ENCODE measurements at regions not wholly inside any gene's neighbourhood (a gene's known extent, or its start where the extent isn't known, plus 50 kb on each side); places are given as distances from the start of the nearest gene placed in this dataset.
"Not testable (repeated sequence)": the region's sequence is repeated elsewhere in the genome, so short reads cannot be mapped to it uniquely, and the experiment has no call there.

GRCh38 chr6:100301731-100302130 is 163.0 kb downstream of the SIM1 start:
- Mint-ChIP-seq H3K9me3 (ENCODE audit: unreplicated experiment) (no peaks in the 10 kb centered on the region), H3K27me3 (ENCODE audit: insufficient read depth, unreplicated experiment) (no peaks in the 10 kb centered on the region), H3K4me1 (ENCODE audit: low read depth, unreplicated experiment) (peaks cover 5% of the 10 kb centered on the region), H3K27ac (ENCODE audit: unreplicated experiment) (no peak overlapping the region), H3K36me3 (ENCODE audit: insufficient read depth, unreplicated experiment) (no peaks in the 10 kb centered on the region), H3K4me3 (ENCODE audit: unreplicated experiment) (no peak overlapping the region)
- H3K27me3 ChIP-seq (replicated peaks; ENCODE audit: control insufficient read depth, insufficient read depth, low read length): no peaks in the 10 kb centered on the region
- CTCF ChIA-PET: no interaction called here
- H3K36me3 ChIP-seq (ENCODE audit: control insufficient read depth, insufficient read depth, low read length): no peaks in the 10 kb centered on the region
- no peaks in the 10 kb centered on the region for H3K9me3 ChIP-seq
- intact Hi-C loops (cut with micrococcal nuclease; ENCODE audit: unreplicated experiment): no loop called here
- peaks cover 30% of the 10 kb centered on the region for H3K4me1 ChIP-seq
- no peak for TF ChIP-seq CTCF (IDR thresholded peaks at IDR 0.05; ENCODE audit: insufficient read depth in 1 of 2, low read depth in 1 of 2, low read length in 1 of 2, severe bottlenecking in 1 of 2, unreplicated experiment in 1 of 2)
- no peak for DNase-seq
- no TSS peak for BruUV-seq (replicated peaks)
- H3K4me3 ChIP-seq (ENCODE audit: low read depth, low read length): no peak overlapping the region
- POLR2A ChIA-PET: no interaction called here

- CTCF ChIA-PET: no interaction called here
- H3K36me3 Mint-ChIP-seq (ENCODE audit: insufficient read depth, unreplicated experiment): no peaks in the 10 kb centered on the region
- peaks cover 41% of the 10 kb centered on the region for H3K4me1 ChIP-seq
- no peaks in the 10 kb centered on the region for H3K27me3 ChIP-seq (replicated peaks; ENCODE audit: control insufficient read depth, insufficient read depth, low read length)
- H3K4me3 ChIP-seq (ENCODE audit: low read depth, low read length): no peak overlapping the region
- no TSS peak for BruUV-seq (replicated peaks)
- TF ChIP-seq CTCF (IDR thresholded peaks at IDR 0.05; ENCODE audit: insufficient read depth in 1 of 2, low read depth in 1 of 2, low read length in 1 of 2, severe bottlenecking in 1 of 2, unreplicated experiment in 1 of 2): no peak
- no peaks in the 10 kb centered on the region for H3K9me3 ChIP-seq
- H3K4me1 Mint-ChIP-seq (ENCODE audit: low read depth, unreplicated experiment): peaks cover 15% of the 10 kb centered on the region
- DNase-seq: peak; percentile 7 to 35
- no peak overlapping the region for H3K27ac Mint-ChIP-seq (ENCODE audit: unreplicated experiment)
- H3K4me3 Mint-ChIP-seq (ENCODE audit: unreplicated experiment): no peak overlapping the region
- POLR2A ChIA-PET: no interaction called here
- H3K27me3 Mint-ChIP-seq (ENCODE audit: insufficient read depth, unreplicated experiment): no peaks in the 10 kb centered on the region
- intact Hi-C loops (cut with micrococcal nuclease; ENCODE audit: unreplicated experiment): no loop called here
- no peaks in the 10 kb centered on the region for H3K36me3 ChIP-seq (ENCODE audit: control insufficient read depth, insufficient read depth, low read length)
- no peaks in the 10 kb centered on the region for H3K9me3 Mint-ChIP-seq (ENCODE audit: unreplicated experiment)
Observed at GRCh38 chr6:100300221-100300736, 164.4 kb downstream of the SIM1 start.

GRCh38 chr6:100296810-100297544 is 167.7 kb downstream of the SIM1 start:
- Mint-ChIP-seq H3K9me3 (ENCODE audit: unreplicated experiment) (no peaks in the 10 kb centered on the region), H3K27ac (ENCODE audit: unreplicated experiment) (no peak overlapping the region), H3K36me3 (ENCODE audit: insufficient read depth, unreplicated experiment) (no peaks in the 10 kb centered on the region), H3K4me1 (ENCODE audit: low read depth, unreplicated experiment) (peaks cover 15% of the 10 kb centered on the region), H3K4me3 (ENCODE audit: unreplicated experiment) (no peak overlapping the region), H3K27me3 (ENCODE audit: insufficient read depth, unreplicated experiment) (no peaks in the 10 kb centered on the region)
- ChIA-PET POLR2A (no interaction called here), CTCF (no interaction called here)
- Histone ChIP-seq H3K9me3 (no peaks in the 10 kb centered on the region), H3K36me3 (ENCODE audit: control insufficient read depth, insufficient read depth, low read length) (no peaks in the 10 kb centered on the region), H3K4me3 (ENCODE audit: low read depth, low read length) (no peak overlapping the region), H3K27me3 (replicated peaks; ENCODE audit: control insufficient read depth, insufficient read depth, low read length) (no peaks in the 10 kb centered on the region), H3K4me1 (peaks cover 36% of the 10 kb centered on the region)
- no peak for DNase-seq
- no TSS peak for BruUV-seq (replicated peaks)
- no peak for TF ChIP-seq CTCF (IDR thresholded peaks at IDR 0.05; ENCODE audit: insufficient read depth in 1 of 2, low read depth in 1 of 2, low read length in 1 of 2, severe bottlenecking in 1 of 2, unreplicated experiment in 1 of 2)
- intact Hi-C loops (cut with micrococcal nuclease; ENCODE audit: unreplicated experiment): no loop called here

- BruUV-seq (replicated peaks); H3K4me3 ChIP-seq (ENCODE audit: low read depth, low read length); CTCF ChIA-PET; H3K36me3 Mint-ChIP-seq (ENCODE audit: insufficient read depth, unreplicated experiment); H3K27me3 ChIP-seq (replicated peaks; ENCODE audit: control insufficient read depth, insufficient read depth, low read length); H3K27ac Mint-ChIP-seq (ENCODE audit: unreplicated experiment); H3K9me3 Mint-ChIP-seq (ENCODE audit: unreplicated experiment); H3K9me3 ChIP-seq; H3K36me3 ChIP-seq (ENCODE audit: control insufficient read depth, insufficient read depth, low read length); H3K27me3 Mint-ChIP-seq (ENCODE audit: insufficient read depth, unreplicated experiment); DNase-seq; H3K4me3 Mint-ChIP-seq (ENCODE audit: unreplicated experiment); intact Hi-C loops (cut with micrococcal nuclease; ENCODE audit: unreplicated experiment); POLR2A ChIA-PET: not testable (repeated sequence)
- peaks cover 15% of the 10 kb centered on the region for H3K4me1 Mint-ChIP-seq (ENCODE audit: low read depth, unreplicated experiment)
- peaks cover 33% of the 10 kb centered on the region for H3K4me1 ChIP-seq
Observed at GRCh38 chr6:100295172-100295571, 169.5 kb downstream of the SIM1 start.
